ENCODE measurements at regions not wholly inside any gene's neighbourhood (a gene's known extent, or its start where the extent isn't known, plus 50 kb on each side); places are given as distances from the start of the nearest gene placed in this dataset.

- no peak overlapping the region for H3K4me2 ChIP-seq (ENCODE audit: low read length)
- no peak overlapping the region for H3K4me3 ChIP-seq (ENCODE audit: low read length)
- H2AFZ ChIP-seq (ENCODE audit: low read depth, low read length): no peak overlapping the region
- peak; percentile 93 for TF ChIP-seq REST (IDR thresholded peaks at IDR 0.05; ENCODE audit: borderline replicate concordance)
- TF ChIP-seq POLR2AphosphoS5 (IDR thresholded peaks at IDR 0.05): peak; percentile 51
- TF ChIP-seq, protein P1, sequence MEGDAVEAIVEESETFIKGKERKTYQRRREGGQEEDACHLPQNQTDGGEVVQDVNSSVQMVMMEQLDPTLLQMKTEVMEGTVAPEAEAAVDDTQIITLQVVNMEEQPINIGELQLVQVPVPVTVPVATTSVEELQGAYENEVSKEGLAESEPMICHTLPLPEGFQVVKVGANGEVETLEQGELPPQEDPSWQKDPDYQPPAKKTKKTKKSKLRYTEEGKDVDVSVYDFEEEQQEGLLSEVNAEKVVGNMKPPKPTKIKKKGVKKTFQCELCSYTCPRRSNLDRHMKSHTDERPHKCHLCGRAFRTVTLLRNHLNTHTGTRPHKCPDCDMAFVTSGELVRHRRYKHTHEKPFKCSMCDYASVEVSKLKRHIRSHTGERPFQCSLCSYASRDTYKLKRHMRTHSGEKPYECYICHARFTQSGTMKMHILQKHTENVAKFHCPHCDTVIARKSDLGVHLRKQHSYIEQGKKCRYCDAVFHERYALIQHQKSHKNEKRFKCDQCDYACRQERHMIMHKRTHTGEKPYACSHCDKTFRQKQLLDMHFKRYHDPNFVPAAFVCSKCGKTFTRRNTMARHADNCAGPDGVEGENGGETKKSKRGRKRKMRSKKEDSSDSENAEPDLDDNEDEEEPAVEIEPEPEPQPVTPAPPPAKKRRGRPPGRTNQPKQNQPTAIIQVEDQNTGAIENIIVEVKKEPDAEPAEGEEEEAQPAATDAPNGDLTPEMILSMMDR (IDR thresholded peaks at IDR 0.05; ENCODE audit: poor library complexity, severe bottlenecking): no peak
- H3K9ac ChIP-seq (ENCODE audit: low read length): no peak overlapping the region
- H3K9me2 ChIP-seq (ENCODE audit: insufficient read depth, low read length): no peaks in the 10 kb centered on the region
- H3K27ac ChIP-seq (ENCODE audit: low read length): no peak overlapping the region
- H3K79me2 ChIP-seq (replicated peaks; ENCODE audit: insufficient read depth, low read length): no peaks in the 10 kb centered on the region
- no peaks in the 10 kb centered on the region for H3K36me3 ChIP-seq (ENCODE audit: insufficient read depth, low read length)
- H3K9me3 ChIP-seq (ENCODE audit: low read length): no peaks in the 10 kb centered on the region
- H3K27me3 ChIP-seq (ENCODE audit: insufficient read depth, low read depth, low read length): no peaks in the 10 kb centered on the region
- no peaks in the 10 kb centered on the region for H4K20me1 ChIP-seq (ENCODE audit: insufficient read depth)
- H3F3A ChIP-seq (ENCODE audit: insufficient read depth, low read length, poor library complexity, severe bottlenecking): no peaks in the 10 kb centered on the region
Measured at GRCh38 chr9:90457386-90458190, 185.0 kb downstream of the DIRAS2 start.

DNA sequence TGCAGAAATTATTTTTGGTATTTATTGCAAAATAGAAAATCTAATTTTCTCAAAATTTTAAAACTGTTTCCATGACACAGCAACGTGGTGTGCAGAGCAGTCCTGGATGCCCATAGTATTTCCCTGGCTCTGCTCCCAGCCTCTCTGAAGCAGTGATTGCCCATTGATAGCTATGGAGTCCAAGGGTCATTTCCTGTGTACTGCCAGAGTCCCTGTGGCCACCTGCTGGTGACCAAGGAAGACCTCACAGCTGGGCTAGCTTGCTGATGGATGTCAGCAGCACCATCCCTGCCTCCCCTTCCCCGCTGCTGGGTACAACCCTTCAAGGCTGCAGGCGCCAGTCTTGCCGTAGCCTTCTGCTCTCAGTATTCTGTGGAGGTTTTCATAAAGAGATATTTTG lies 184.1 kb downstream of the DIRAS2 start:
- Histone ChIP-seq H4K20me1 (ENCODE audit: insufficient read depth) (no peaks in the 10 kb centered on the region), H3K9me2 (ENCODE audit: insufficient read depth, low read length) (no peaks in the 10 kb centered on the region), H3K27me3 (ENCODE audit: insufficient read depth, low read depth, low read length) (no peaks in the 10 kb centered on the region), H3K27ac (ENCODE audit: low read length) (no peak overlapping the region), H3K79me2 (replicated peaks; ENCODE audit: insufficient read depth, low read length) (no peaks in the 10 kb centered on the region), H3K9ac (ENCODE audit: low read length) (no peak overlapping the region), H3K9me3 (ENCODE audit: low read length) (no peaks in the 10 kb centered on the region), H3K4me3 (ENCODE audit: low read length) (no peak overlapping the region), H3K4me2 (ENCODE audit: low read length) (no peak overlapping the region), H3F3A (ENCODE audit: insufficient read depth, low read length, poor library complexity, severe bottlenecking) (no peaks in the 10 kb centered on the region), H2AFZ (ENCODE audit: low read depth, low read length) (no peak overlapping the region), H3K36me3 (ENCODE audit: insufficient read depth, low read length) (no peaks in the 10 kb centered on the region)
- TF ChIP-seq REST (IDR thresholded peaks at IDR 0.05; ENCODE audit: borderline replicate concordance) (no peak), EP300 (conservative IDR thresholded peaks at IDR 0.05; ENCODE audit: poor library complexity, severe bottlenecking) (no peak), POLR2AphosphoS5 (IDR thresholded peaks at IDR 0.05) (no peak), TAF1 (IDR thresholded peaks at IDR 0.05; ENCODE audit: low read depth) (no peak), MXI1 (conservative IDR thresholded peaks at IDR 0.05; ENCODE audit: poor library complexity, severe bottlenecking) (no peak), EZH2 (IDR thresholded peaks at IDR 0.05; ENCODE audit: borderline replicate concordance, insufficient read depth, low read length, poor library complexity, severe bottlenecking) (no peak), SMC3 (conservative IDR thresholded peaks at IDR 0.05; ENCODE audit: poor library complexity) (no peak), RAD21 (conservative IDR thresholded peaks at IDR 0.05) (no peak)
- TF ChIP-seq, protein P1 (IDR thresholded peaks at IDR 0.05; ENCODE audit: poor library complexity, severe bottlenecking): no peak
